ENCODE measurements at regions not wholly inside any gene's neighbourhood (a gene's known extent, or its start where the extent isn't known, plus 50 kb on each side); places are given as distances from the start of the nearest gene placed in this dataset.

GRCh38 chr3:177396733-177397132 lies 199.5 kb upstream of the TBL1XR1 start:
- Histone ChIP-seq H3K4me2 (ENCODE audit: insufficient read depth in 1 of 2, low read depth in 2 of 2, low read length in 2 of 2) (no peak overlapping the region), H4K5ac (ENCODE audit: insufficient read length, low read depth, low read length) (no peak overlapping the region), H3K27ac (ENCODE audit: low read depth, low read length) (no peak overlapping the region), H3K23me2 (ENCODE audit: low read depth, low read length) (no peaks in the 10 kb centered on the region), H3K4me1 (replicated peaks in 1 of 4; ENCODE audit: control insufficient read depth in 3 of 4, insufficient read depth in 4 of 4, low read length in 3 of 4) (no peaks in the 10 kb centered on the region), H3K9ac (replicated peaks in 1 of 4; ENCODE audit: extremely low read depth in 1 of 4, low read depth in 3 of 4, low read length in 3 of 4) (no peak overlapping the region), H2BK20ac (ENCODE audit: low read length) (no peak overlapping the region), H3K14ac (ENCODE audit: insufficient read length) (no peak overlapping the region), H2BK5ac (ENCODE audit: low read depth, low read length) (no peak overlapping the region), H2BK120ac (replicated peaks; ENCODE audit: low read depth, low read length) (no peak overlapping the region), H3K4ac (replicated peaks; ENCODE audit: insufficient read length, low read depth, low read length) (no peak overlapping the region), H3K27me3 (replicated peaks in 1 of 4; ENCODE audit: control insufficient read depth in 3 of 4, extremely low read depth in 1 of 4, insufficient read depth in 3 of 4, low read length in 3 of 4) (no peaks in the 10 kb centered on the region), H3K9me3 (ENCODE audit: insufficient read depth in 2 of 2, low read depth in 1 of 2, low read length in 1 of 2) (no peaks in the 10 kb centered on the region), H2AFZ (ENCODE audit: low read length) (no peak overlapping the region), H3K79me2 (ENCODE audit: control insufficient read depth in 1 of 2, insufficient read depth in 2 of 2, low read length in 2 of 2) (no peaks in the 10 kb centered on the region), H3K36me3 (ENCODE audit: control insufficient read depth in 2 of 4, insufficient read depth in 4 of 4, low read length in 3 of 4) (no peaks in the 10 kb centered on the region), H2BK15ac (ENCODE audit: low read length) (no peak overlapping the region), H4K91ac (replicated peaks; ENCODE audit: insufficient read length, low read length) (no peak overlapping the region), H4K8ac (ENCODE audit: extremely low read depth, insufficient read depth, low read length) (no peak overlapping the region), H3K56ac (replicated peaks; ENCODE audit: insufficient read length, low read depth, low read length) (no peak overlapping the region), H2AK5ac (ENCODE audit: low read depth, low read length) (no peak overlapping the region), H3K23ac (ENCODE audit: insufficient read length) (no peak overlapping the region), H3K18ac (ENCODE audit: extremely low read depth, low read length) (no peak overlapping the region), H4K20me1 (replicated peaks in 1 of 2; ENCODE audit: control insufficient read depth in 1 of 2, insufficient read depth in 2 of 2, low read length in 2 of 2) (no peaks in the 10 kb centered on the region), H3K79me1 (ENCODE audit: low read depth, low read length) (no peaks in the 10 kb centered on the region), H2BK12ac (ENCODE audit: low read depth, low read length) (no peak overlapping the region), H3K4me3 (ENCODE audit: extremely low read depth in 1 of 4, insufficient read depth in 2 of 4, low read depth in 3 of 4, low read length in 4 of 4) (no peak overlapping the region)
- ChIA-PET POLR2A (ENCODE audit: partially characterized antibody) (interaction anchor here (0.8 to 1.7 kb wide), 2 partner anchors 9 to 14 kb away, joined by 3 to 4 read pairs; no protein-coding TSS in a partner anchor), CTCF (ENCODE audit: partially characterized antibody) (interaction anchor here (1.1 kb wide), 1 partner anchor 10 kb away, joined by 3 read pairs; no protein-coding TSS in a partner anchor)
- FAIRE-seq (no peak), DNase-seq (ENCODE audit: low read depth in 1 of 2, low spot score in 2 of 2) (no peak)
- WGBS, 2 experiments (ENCODE audit: extremely low coverage in 1 of 2, insufficient coverage in 1 of 2, insufficient read length in 1 of 2, insufficient replicate concordance in 2 of 2, low coverage in 1 of 2, low lambda C conversion rate in 2 of 2, missing lambda C conversion rate in 1 of 2), result 84% methylated on average over 4 of the region's 4 CpGs; no CpG with 5 or more reads in 1 of the 2 experiments
- no peak for TF ChIP-seq EP300 (IDR thresholded peaks at IDR 0.05; ENCODE audit: borderline replicate concordance in 1 of 2, low read depth in 2 of 2, low read length in 2 of 2)
- no peak for TF ChIP-seq SAP30 (IDR thresholded peaks at IDR 0.05; ENCODE audit: insufficient read depth, insufficient replicate concordance, low read length)
- TF ChIP-seq BCL11A (IDR thresholded peaks at IDR 0.05; ENCODE audit: low read depth in 2 of 2, low read length in 2 of 2), result no peak
- no peak for TF ChIP-seq KDM1A (IDR thresholded peaks at IDR 0.05; ENCODE audit: borderline replicate concordance, low read length)
- no peak for TF ChIP-seq TBP (IDR thresholded peaks at IDR 0.05; ENCODE audit: low read depth, low read length)
